Stimulated activated naive B cell treated with anti-CD40 and anti-IgM and Interleukin-4, amounts not matched to agents 10 μg/mL and 1 μg/mL and 100 μg/mL, for 72 hours (primary cell): ENCODE measurements at regions not wholly inside any gene's neighbourhood (a gene's known extent, or its start where the extent isn't known, plus 50 kb on each side); places are given as distances from the start of the nearest gene placed in this dataset.
"Not testable (repeated sequence)": the region's sequence is repeated elsewhere in the genome, so short reads cannot be mapped to it uniquely, and the experiment has no call there.

ENCODE experiments used
- ATAC-seq, 2 donors: fragments of 150-1000 bp; cut with Tn5 transposase; replicated peaks; 2 replicates each; pipeline ENCODE4 v1.10.0; 2021; ENCODE audit warnings: moderate library complexity in 1 of 2
- DNase-seq: peaks from one replicate; pipeline ENCODE4 v3.0.0; 2021
- H3K27ac Mint-ChIP-seq: one replicate; pipeline ENCODE4 v1.8.0; 2022; ENCODE audit warnings: mild to moderate bottlenecking, mixed read lengths
- H3K27me3 Mint-ChIP-seq, 2 donors: one replicate each; pipeline ENCODE4 v1.8.0; 2022; ENCODE audit warnings: mixed read lengths in 2 of 2
- H3K36me3 Mint-ChIP-seq, 2 donors: one replicate each; pipeline ENCODE4 v1.8.0; 2022; ENCODE audit warnings: mixed read lengths in 2 of 2, mild to moderate bottlenecking in 1 of 2
- H3K4me1 Mint-ChIP-seq, 2 donors: one replicate each; pipeline ENCODE4 v1.8.0; 2022; ENCODE audit warnings: mixed read lengths in 2 of 2, mild to moderate bottlenecking in 1 of 2
- H3K4me3 Mint-ChIP-seq, 2 donors: one replicate each; pipeline ENCODE4 v1.8.0; 2022; ENCODE audit warnings: mild to moderate bottlenecking in 2 of 2, mixed read lengths in 2 of 2, moderate library complexity in 1 of 2
- H3K9me3 Mint-ChIP-seq, 2 donors: one replicate each; pipeline ENCODE4 v1.8.0; 2022; ENCODE audit warnings: mixed read lengths in 2 of 2, mild to moderate bottlenecking in 1 of 2

DNA sequence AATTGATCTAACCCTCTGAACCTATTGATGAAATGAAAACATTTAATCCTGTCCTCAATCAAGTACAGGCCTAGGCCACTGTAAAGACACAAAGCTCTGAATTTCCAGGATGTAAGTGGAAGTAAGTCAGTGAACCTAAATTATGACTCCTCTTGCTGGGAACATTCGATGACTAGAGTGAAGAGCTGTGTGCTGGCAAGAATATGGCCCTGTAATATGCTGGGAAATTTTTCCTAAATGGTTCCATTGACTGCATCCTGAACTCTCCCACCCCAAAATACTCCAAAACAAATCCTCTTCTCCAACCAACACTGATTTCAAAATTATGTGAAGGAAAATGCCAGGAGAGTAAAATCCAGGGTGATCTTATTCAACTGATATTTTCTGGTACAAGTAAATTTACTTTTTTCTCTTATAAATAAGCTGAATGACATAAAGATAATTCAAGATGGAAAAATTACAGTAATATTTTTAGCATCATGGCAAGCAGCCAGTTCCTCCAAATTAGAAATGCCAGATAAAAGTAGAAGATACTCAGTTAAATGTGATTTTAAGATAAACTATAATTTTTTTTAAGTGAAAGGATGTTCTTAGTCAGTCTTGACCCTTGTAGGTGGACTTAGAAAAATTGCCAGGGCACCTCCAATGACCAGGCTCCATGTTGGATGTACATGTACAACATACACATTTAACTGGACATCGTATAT, 269.4 kb downstream of the PTGER3 start:
- H3K36me3 Mint-ChIP-seq, result no peaks in the 10 kb centered on the region
- no peak for ATAC-seq
- H3K9me3 Mint-ChIP-seq, result peaks cover 3% of the 10 kb centered on the region in 2 donors
- no peak overlapping the region for H3K4me3 Mint-ChIP-seq
- H3K4me1 Mint-ChIP-seq, result no peaks in the 10 kb centered on the region
- H3K27me3 Mint-ChIP-seq, result no peaks in the 10 kb centered on the region
- H3K27ac Mint-ChIP-seq, result no peak overlapping the region
- no peak for DNase-seq

DNA sequence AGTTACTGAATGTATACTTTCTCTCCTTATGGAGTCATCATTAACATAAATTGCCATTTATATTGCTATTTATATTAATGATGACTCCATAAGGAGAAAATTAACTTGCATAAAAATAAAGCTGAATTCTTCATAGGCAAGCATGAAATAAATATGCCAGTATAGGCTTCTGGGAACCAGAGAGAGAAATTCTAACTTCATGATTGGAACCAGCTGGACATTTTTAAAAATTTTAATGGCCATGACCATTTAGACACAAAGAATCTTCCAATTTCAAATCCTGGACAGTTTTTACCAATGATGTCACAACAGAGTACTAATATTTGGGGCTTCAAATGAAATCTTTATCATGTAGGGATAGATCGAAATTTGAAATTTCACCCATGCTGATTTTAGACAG, 268.7 kb downstream of the PTGER3 start:
- no peaks in the 10 kb centered on the region for H3K36me3 Mint-ChIP-seq
- no peak overlapping the region for H3K27ac Mint-ChIP-seq
- H3K4me3 Mint-ChIP-seq, result no peak overlapping the region
- ATAC-seq (no peak), DNase-seq (no peak)
- H3K27me3 Mint-ChIP-seq, result no peaks in the 10 kb centered on the region
- no peaks in the 10 kb centered on the region for H3K4me1 Mint-ChIP-seq
- peaks cover 0 to 3% of the 10 kb centered on the region in 2 donors for H3K9me3 Mint-ChIP-seq

DNA sequence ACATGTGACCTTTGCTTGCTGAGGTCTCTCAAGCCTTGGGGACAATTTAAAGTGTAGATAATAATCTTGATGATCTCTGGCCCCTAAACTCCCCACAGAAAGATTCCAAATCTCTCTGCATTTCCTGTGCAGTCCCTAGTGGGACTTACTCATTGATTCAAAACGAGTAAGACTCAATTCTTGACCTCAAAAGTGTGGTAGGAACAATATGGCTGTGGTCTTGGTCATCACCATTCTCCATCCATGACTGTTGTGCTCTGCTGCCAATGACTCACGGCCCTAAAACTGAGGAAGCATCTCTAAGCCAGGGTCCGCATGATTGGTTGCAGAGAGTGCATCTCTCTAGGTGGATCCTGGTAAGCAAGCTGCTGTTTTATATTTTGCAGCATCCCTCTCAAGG, 268.0 kb downstream of the PTGER3 start:
- no peak for ATAC-seq
- no peak overlapping the region for H3K27ac Mint-ChIP-seq
- H3K36me3 Mint-ChIP-seq, result no peaks in the 10 kb centered on the region
- no peak overlapping the region for H3K4me3 Mint-ChIP-seq
- H3K4me1 Mint-ChIP-seq, result no peaks in the 10 kb centered on the region
- no peak for DNase-seq
- H3K9me3 Mint-ChIP-seq, result peaks cover 0 to 3% of the 10 kb centered on the region in 2 donors
- no peaks in the 10 kb centered on the region for H3K27me3 Mint-ChIP-seq

DNA sequence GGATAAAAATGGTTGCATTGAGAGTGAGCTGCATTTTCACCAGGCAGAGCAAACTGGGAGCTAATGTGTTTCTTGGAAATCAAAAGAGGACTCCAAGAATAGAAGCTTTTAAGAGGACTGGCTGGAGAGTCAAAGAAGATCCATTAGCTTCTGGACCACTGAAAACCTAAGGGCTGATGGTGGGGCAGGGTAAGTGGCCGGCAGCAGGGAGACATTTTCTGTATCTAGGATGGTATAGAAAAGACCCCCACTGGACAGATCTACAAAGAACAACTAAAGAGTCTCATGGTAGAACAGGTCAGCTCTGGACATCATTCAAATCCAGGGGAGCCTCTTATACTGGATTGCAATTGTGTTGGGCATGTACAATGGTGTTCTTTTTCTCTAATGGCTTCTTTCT, 262.3 kb downstream of the PTGER3 start:
- DNase-seq, result no peak
- no peak for ATAC-seq
- Mint-ChIP-seq H3K4me1 (no peaks in the 10 kb centered on the region), H3K9me3 (no peaks in the 10 kb centered on the region), H3K27me3 (no peaks in the 10 kb centered on the region), H3K4me3 (no peak overlapping the region), H3K36me3 (no peaks in the 10 kb centered on the region), H3K27ac (no peak overlapping the region)

DNA sequence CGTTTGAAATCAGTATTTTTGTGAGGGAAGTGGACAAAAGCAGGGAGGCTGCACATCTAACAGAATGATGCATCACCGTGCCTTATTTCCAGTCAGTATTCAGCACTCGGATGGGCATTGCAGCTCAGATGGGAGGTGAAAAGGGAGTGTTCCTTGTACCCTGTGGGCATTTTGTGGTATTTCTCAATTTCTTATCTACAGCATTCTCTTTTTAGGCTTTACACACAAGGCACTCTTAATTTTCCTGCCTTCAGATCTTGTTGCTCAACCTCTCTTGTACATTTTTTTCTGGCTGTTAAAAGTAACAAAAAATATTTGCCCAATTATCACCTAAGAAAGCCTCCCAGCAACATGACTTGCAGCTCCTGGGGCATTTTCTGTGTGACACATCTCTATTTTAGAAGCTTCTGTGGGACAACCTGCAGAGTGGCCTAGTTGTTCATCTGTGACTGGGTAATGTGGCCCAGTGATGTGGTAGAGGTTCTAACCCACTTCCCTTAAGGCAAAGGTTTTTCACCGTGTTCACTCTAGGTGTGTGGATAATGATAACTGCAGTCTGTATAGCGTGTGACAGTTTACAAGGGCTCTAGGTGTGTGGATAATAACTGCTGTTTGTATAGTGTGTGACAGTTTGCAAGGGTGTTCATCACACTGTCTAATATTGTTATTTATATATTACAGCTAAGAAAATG, 257.2 kb downstream of the PTGER3 start:
- H3K27ac Mint-ChIP-seq, result no peak overlapping the region
- H3K4me3 Mint-ChIP-seq, result no peak overlapping the region
- no peaks in the 10 kb centered on the region for H3K36me3 Mint-ChIP-seq
- H3K4me1 Mint-ChIP-seq, result no peaks in the 10 kb centered on the region
- H3K27me3 Mint-ChIP-seq, result no peaks in the 10 kb centered on the region
- peaks cover 0 to 1% of the 10 kb centered on the region in 2 donors for H3K9me3 Mint-ChIP-seq
- DNase-seq (no peak), ATAC-seq (no peak)

DNA sequence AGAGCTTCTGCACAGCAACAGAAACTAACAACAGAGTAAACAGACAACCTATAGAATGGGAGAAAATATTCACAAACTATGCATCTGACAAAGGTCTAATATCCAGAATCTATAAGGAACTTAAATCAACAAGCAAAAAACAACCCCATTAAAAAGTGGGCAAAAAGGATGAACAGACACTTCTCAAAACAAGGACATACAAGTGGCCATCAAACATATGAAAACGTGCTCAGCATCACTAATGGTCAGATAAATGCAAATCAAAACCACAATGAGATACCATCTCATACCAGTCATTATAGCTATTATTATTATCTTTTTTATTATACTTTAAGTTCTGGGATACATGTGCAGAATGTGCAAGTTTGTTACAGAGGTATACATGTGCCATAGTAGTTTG, 252.6 kb downstream of the PTGER3 start:
- not testable (repeated sequence) for ATAC-seq, H3K4me3 Mint-ChIP-seq, H3K4me1 Mint-ChIP-seq, DNase-seq, H3K9me3 Mint-ChIP-seq, H3K27me3 Mint-ChIP-seq, H3K36me3 Mint-ChIP-seq, H3K27ac Mint-ChIP-seq

DNA sequence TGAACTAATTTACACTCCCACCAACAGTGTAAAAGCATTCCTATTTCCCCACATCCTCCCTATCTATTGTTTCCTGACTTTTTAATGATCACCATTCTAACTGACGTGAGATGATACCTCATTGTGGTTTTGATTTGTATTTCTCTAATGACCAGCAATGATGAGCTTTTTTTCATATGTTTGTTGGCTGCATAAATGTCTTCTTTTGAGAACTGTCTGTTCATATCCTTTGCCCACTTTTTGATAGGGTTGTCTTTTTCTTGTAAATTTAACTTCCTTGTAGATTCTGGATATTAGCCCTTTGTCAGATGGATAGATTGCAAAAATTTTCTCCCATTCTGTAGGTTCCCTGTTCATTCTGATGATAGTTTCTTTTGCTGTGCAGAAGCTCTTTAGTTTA, 251.3 kb downstream of the PTGER3 start:
- H3K27ac Mint-ChIP-seq, DNase-seq, H3K4me3 Mint-ChIP-seq, ATAC-seq, H3K27me3 Mint-ChIP-seq, H3K4me1 Mint-ChIP-seq, H3K9me3 Mint-ChIP-seq, H3K36me3 Mint-ChIP-seq: not testable (repeated sequence)

DNA sequence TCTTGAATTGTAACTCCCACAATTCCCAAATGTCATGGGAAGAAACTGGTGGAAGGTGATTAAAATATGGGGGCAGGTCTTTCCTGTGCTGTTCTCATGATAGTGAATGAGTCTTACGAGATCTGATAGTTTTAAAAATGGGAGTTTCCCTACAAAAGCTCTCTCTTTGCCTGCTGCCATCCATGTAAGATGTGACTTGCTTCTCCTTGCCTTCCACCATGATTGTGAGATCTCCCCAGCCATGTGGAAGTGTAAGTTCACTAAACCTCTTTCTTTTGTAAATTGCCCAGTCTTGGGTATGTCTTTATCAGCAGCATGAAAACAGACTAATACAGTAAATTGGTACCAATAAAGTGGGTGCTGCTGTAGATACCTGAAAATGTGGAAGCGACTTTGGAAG, 245.0 kb downstream of the PTGER3 start:
- not testable (repeated sequence) for H3K4me1 Mint-ChIP-seq, ATAC-seq, H3K27me3 Mint-ChIP-seq, H3K36me3 Mint-ChIP-seq, H3K4me3 Mint-ChIP-seq, H3K27ac Mint-ChIP-seq, DNase-seq
- H3K9me3 Mint-ChIP-seq, result peaks cover 11 to 19% of the 10 kb centered on the region in 2 donors

DNA sequence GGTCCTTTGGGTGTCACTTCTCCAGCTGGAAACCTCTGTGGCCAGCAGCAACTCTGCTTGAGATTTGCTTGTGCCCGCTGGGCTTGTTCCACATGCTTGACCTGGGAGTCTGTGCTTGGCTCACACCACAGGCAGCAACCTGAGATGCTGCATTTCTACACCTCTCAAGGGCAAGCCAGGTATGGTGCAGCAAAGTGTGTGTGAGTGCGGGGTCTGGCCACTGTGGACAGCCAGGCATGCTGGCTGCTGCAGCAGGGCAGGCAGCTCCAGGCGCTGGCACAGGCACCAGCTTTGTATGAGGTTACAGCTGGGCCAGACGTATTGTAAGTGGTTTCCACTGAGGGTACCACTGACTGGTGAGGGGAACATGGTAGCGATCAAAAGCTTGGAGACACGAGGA, 242.0 kb downstream of the PTGER3 start:
- H3K27ac Mint-ChIP-seq, result no peak overlapping the region
- H3K9me3 Mint-ChIP-seq, result peaks cover 8 to 12% of the 10 kb centered on the region in 2 donors
- no peaks in the 10 kb centered on the region for H3K36me3 Mint-ChIP-seq
- ATAC-seq (no peak), DNase-seq (no peak)
- no peaks in the 10 kb centered on the region for H3K27me3 Mint-ChIP-seq
- H3K4me1 Mint-ChIP-seq, result no peaks in the 10 kb centered on the region
- no peak overlapping the region for H3K4me3 Mint-ChIP-seq

DNA sequence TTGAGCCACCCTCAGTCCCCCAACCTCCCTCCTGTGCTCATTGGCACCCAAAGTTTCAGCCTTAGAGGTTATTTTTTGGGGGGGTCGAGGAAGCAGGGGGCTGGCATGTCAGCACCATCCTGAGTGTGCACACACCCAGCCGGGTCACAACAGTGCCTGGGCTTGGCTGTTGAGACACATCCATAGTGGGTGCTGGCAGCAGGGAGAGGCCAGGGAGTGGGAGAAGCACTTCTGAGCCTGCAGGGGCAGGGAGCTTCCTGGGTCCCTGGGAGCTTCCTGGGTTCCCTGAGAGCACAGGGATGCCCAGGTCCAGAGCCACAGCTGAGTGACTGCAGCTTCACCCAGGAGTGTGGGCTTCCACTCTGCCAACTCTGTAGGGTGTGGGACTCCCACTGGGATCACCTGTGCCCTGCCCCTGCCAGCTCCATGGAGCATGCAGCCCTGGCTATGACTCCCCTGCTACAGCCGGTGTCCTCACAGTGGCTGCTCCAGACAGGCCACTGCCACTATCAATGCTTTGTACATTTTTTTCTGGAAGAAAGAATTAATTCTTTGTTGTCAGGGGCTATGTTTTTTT, 240.4 kb downstream of the PTGER3 start:
- no peak for DNase-seq
- ATAC-seq, result no peak
- no peaks in the 10 kb centered on the region for H3K27me3 Mint-ChIP-seq
- H3K36me3 Mint-ChIP-seq, result no peaks in the 10 kb centered on the region
- H3K4me1 Mint-ChIP-seq, result no peaks in the 10 kb centered on the region
- peaks cover 8 to 12% of the 10 kb centered on the region in 2 donors for H3K9me3 Mint-ChIP-seq
- H3K4me3 Mint-ChIP-seq, result no peak overlapping the region
- no peak overlapping the region for H3K27ac Mint-ChIP-seq

DNA sequence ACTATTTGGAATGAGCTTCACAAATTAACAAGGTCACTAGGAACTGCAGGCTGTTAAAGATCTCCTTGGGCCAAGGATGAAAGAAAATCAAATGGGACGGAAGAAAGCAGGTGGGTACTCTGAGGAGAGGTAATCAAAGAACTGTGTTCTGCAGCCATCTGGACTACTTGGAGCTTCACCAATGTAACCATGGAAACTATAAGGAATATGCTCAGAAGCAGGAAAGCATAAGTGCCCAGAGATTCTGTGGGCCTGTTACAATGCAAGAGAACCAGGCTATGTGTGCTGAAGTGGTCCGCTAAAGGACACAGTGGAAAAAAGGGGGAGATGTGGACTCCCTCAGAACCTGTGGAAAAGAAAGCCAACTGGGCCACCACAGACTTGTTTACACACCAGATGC, 238.5 kb downstream of the PTGER3 start:
- ATAC-seq, result no peak
- H3K4me1 Mint-ChIP-seq, result no peaks in the 10 kb centered on the region
- H3K27ac Mint-ChIP-seq, result no peak overlapping the region
- peaks cover 7 to 8% of the 10 kb centered on the region in 2 donors for H3K9me3 Mint-ChIP-seq
- H3K36me3 Mint-ChIP-seq, result no peaks in the 10 kb centered on the region
- no peaks in the 10 kb centered on the region for H3K27me3 Mint-ChIP-seq
- no peak for DNase-seq
- H3K4me3 Mint-ChIP-seq, result no peak overlapping the region

DNA sequence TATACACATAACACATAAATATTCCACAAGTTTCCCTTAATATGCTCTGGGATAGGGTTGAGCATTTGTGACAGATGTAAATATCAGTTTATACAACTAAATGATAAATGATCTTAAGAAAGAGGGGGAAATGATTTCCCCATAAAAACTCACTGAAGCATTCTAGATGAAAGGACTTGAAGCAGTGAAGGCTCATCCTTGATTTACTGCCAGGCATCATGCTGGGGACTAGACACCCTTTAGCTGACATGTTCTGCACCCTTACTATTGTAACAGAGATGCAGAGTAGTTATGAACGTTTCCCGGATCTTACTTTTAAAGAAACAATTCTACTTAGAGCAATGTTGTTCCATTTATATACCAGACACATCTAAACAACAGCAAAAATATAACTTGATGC, 235.8 kb downstream of the PTGER3 start:
- no peaks in the 10 kb centered on the region for H3K36me3 Mint-ChIP-seq
- no peaks in the 10 kb centered on the region for H3K4me1 Mint-ChIP-seq
- H3K4me3 Mint-ChIP-seq, result no peak overlapping the region

DNA sequence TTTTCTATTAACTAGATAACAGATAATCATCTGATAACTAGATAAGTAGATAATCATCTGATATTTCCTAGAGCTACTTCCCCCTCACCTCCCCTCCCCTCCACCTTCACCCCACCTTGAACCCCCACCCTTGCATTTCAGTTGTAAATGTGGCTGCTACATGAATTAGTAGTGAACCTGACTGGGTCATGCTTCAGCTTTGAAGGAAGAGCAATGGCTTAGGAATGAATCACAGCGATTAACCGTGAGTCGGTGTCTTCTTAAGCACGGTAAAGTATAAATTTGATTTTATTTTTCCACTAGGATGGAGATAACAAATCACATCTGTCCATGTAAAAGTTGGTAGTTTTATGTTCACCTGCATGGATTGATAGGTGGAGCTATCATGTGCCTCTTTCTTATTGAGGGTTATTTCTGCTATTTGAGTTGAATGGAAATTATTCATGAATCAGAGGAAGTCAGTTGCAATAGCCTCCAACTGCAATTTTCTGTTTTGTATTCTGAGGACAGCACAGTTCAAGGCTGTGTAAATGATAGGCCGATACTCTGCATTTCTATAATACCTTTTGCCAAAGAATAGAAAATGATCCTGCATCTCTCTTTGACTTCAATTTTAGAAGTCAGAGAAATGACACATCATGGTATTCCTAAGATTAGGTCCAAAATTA, 235.0 kb downstream of the PTGER3 start:
- Mint-ChIP-seq H3K9me3 (peaks cover 0 to 2% of the 10 kb centered on the region in 2 donors), H3K27ac (no peak overlapping the region), H3K4me1 (no peaks in the 10 kb centered on the region), H3K4me3 (no peak overlapping the region), H3K27me3 (no peaks in the 10 kb centered on the region), H3K36me3 (no peaks in the 10 kb centered on the region)
- DNase-seq (no peak), ATAC-seq (no peak)

More for the DNA sequence above, 235.8 kb downstream of the PTGER3 start:
- Mint-ChIP-seq H3K27me3 (no peaks in the 10 kb centered on the region), H3K27ac (no peak overlapping the region), H3K9me3 (peaks cover 0 to 2% of the 10 kb centered on the region in 2 donors)
- DNase-seq (no peak), ATAC-seq (no peak)

DNA sequence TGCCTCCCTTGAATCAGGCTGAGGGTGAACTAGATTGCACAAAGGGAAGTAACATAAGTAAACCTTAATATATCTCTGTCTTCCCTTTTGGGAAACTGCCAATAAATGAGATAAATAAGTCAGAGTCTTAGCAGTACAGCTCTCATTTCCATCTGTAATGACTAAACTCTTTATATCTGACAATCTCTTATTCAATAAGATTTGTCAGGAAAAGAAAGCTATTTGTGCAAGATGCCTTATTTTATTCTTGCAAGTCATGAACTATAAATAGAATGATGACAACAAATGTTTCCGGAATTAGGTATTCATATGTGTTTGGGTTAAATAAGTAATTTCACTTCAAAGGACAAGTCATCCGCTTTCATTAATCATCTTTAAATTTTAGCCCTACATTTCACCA, 229.2 kb downstream of the PTGER3 start:
- Mint-ChIP-seq H3K27me3 (no peaks in the 10 kb centered on the region), H3K4me3 (no peak overlapping the region), H3K36me3 (no peaks in the 10 kb centered on the region), H3K27ac (no peak overlapping the region), H3K4me1 (no peaks in the 10 kb centered on the region), H3K9me3 (peaks cover 0 to 3% of the 10 kb centered on the region in 2 donors)
- no peak for ATAC-seq
- DNase-seq, result no peak

DNA sequence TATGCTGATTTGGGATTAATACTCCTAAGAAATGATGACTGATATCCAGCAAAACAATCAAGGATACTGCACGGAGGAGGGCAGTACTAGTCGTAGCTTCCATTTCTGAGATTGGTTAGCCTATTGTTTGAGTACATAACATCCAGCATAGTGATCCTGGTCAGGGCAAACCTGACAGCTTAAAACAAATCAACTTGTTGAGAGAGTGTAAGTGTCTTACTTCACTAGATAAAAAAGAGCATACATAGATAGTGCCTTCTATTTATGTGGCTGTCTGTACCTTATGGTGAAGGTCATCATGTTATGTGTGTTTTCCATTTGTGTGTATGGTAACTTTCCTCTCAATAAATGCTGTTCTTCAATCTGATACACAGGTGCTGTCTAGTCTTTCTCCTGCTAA, 228.4 kb downstream of the PTGER3 start:
- H3K27me3 Mint-ChIP-seq, result no peaks in the 10 kb centered on the region
- no peaks in the 10 kb centered on the region for H3K36me3 Mint-ChIP-seq
- H3K4me3 Mint-ChIP-seq, result no peak overlapping the region
- no peak overlapping the region for H3K27ac Mint-ChIP-seq
- DNase-seq, result no peak
- H3K4me1 Mint-ChIP-seq, result no peaks in the 10 kb centered on the region
- no peak for ATAC-seq
- peaks cover 0 to 1% of the 10 kb centered on the region in 2 donors for H3K9me3 Mint-ChIP-seq
